GM21825 (cell line): ENCODE measurements at regions not wholly inside any gene's neighbourhood (a gene's known extent, or its start where the extent isn't known, plus 50 kb on each side); places are given as distances from the start of the nearest gene placed in this dataset.

Experiments
- ATAC-seq: cut with Tn5 transposase; IDR thresholded peaks from one replicate; pipeline ENCODE4 v1.9.1; 2021; ENCODE audit warnings: mild to moderate bottlenecking, moderate library complexity; ENCODE audit not compliant: unreplicated experiment

DNA sequence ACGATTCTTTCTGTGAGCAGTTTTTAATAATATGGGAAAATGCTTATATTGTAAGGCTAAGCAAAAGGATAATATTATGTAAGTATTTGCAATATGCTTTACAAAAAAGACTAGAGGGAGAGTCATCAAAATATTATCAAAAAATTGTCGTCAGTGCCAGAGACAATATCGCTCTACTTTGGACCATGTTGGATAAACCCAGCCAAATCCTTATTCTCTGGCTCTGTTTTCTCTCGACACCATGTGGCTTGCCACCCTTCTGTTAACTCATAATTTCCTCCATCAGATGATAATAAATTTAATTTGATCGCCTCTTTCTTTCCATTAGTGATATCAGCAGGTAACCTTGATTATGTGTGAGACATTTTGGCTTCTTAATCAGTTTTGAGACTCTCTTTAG lies 129.9 kb downstream of the CDC42EP3 start:
- ATAC-seq, result no peak

DNA sequence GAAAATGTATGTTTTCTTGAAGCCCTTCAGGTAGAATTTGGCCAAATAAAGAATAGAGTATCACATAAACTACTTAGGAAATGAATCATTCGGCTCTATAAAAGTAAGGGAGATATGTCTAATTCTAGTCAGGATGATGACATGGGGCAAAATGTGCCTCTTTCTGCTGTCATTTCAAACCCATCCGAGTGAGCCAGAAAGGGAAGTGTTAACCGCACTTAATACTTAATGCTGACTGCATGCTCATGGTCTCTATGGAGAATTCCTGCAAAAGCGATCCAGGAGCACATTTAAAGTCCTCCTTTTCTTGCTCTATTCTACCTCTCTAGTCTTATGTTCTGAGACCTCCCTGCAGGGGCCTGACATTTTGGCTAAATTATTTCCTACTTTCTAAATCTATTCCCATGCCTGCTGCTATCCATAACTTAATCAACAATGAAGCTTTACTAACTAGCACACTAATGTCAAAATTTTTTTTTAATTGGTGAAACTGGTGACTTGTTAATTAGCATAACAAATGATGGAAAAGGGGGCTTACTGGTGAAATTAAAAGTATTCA lies 127.4 kb downstream of the CDC42EP3 start:
- no peak for ATAC-seq

DNA sequence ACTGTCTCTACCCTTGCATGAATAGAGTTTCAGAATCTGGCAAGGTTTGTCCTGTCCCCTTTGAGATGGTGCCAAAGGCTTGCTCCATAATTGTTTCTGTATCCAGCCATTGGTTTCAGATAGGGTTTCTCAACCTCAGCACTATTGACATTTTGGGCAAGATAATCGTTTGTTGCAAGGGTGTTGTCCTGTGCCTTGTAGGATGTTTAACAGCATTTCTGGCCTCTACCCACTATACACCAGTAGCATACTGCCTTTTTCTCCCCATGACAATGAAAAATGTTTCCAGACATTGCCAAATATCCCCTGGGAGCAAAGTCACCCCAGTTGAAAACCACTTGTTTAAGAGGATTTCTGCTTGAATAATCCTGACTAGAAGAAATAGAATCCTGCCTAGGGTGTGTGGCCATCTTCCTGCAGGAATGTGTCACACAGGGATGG lies 126.8 kb downstream of the CDC42EP3 start:
- ATAC-seq, result no peak

DNA sequence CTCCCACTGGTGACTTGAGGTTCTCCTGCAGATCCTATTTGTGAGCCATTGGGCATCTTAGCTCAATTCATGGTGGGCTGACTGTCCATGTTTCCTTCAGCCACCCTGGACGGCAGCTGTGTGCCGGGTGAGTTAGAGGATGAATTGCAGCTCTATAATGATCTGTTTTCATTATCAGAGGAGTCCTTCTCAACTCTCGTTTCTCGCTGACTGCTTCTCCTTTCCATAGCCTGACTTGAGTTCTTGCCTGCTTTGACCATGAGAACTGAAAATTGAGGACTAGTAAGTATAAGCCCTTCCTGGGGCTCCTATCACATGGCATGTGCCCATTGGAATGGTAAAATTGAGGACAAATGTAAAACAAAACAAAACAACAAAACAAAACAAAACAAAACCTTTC lies 121.8 kb downstream of the CDC42EP3 start:
- no peak for ATAC-seq

DNA sequence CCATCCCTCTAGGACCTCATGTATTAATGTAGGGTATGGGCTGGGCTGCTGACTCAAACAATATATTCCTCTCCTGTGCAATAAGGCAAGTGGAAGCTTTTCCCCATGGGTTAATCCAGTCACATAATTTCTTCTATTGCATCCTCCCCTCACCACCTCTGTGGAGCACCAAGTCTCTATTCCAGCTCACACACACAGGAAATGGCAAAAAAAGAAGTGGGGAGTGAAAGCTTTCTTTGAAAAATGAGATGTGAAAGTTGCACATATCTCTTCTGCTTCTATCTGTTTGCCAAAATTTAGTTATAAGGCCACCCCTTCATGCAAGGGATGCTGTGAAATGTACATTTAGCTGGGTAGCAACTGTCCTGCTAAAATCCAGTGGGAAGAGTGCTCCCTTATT lies 121.3 kb downstream of the CDC42EP3 start:
- ATAC-seq, result no peak

DNA sequence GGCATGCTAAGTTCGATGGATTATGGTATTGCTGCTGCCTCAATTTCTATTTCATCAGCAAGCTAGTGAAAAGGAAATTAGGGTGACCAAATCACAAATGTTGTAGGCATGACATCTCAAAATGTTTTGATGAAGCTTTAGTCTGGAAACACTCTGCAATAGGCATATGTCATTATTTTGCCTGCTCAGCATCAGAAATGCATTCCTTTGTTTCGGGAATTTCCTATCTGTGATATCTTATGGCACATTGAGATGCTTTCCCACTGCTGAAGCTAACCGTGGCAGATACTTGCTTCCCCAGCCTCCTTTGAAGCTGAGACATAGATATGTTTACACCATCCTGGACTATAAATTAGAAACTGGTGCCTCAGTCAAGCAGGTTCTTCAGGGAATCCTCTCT lies 119.7 kb downstream of the CDC42EP3 start:
- no peak for ATAC-seq

DNA sequence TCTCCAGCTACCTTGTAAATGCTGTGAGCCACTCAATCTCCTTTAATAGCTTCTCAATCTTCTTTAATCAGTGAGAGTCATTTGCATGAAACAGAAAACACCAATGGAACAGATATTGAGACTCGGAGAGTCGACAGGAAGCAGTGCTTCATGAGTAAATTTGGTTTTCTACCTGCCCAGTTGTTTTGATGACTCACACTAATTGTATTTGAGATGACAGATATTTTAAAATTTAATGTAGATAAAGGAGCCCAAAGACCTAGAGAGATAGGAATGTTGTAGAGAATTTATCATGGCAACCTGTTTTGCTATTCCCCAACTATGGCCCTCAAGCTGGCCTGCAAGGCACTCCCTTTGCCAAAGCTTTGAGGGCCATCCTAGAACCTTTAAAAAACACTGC lies 119.1 kb downstream of the CDC42EP3 start:
- no peak for ATAC-seq

DNA sequence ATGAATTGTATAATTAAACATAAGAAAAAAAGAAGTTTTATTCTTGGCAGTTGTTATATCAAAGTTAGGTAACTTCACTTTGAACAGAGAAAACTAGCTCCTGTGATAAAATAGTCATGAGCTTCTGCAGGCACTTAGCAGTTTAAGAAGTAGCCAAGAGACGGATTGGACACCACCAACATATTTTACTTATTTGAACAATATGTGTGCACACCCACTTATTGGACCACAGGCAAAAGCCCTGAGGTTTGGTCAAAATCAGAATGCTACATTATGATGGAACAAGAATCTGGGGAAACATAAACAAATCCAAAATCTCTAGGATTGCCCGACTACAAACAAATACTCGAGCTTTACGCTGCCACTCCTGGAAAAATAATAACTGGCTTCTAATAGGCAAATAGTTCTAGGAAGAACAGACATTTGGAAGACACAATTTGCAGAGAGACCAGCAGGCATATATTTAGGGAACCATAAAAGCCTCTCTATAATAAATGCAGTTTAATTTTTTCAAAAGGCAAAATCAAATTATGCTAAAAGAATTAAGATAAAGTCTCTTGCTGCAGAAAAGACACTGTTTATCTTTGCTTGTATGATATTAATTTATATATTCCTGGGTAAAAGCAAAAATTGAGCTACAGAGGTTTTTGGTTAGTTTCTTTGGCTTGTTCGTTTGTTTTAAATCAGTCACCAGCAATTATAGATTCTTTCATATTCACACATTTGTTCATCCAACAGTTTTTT lies 117.9 kb downstream of the CDC42EP3 start:
- no peak for ATAC-seq

DNA sequence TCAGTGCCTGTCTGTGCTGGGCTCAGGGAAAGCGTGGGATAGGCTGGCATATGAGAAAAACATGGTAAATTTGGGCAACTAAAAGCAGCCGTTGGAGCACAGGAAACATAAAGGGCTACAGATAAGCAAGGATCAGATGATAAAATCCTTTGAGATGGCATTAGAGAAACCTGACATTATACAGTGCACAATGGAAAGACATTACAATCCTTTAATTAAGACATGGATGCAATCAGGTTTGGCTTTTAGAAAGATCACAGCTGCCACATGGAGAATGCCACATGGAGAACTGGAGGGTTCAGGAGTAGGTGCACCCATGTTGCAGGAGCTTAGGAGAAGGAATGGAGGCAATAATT lies 117.3 kb downstream of the CDC42EP3 start:
- ATAC-seq, result no peak

DNA sequence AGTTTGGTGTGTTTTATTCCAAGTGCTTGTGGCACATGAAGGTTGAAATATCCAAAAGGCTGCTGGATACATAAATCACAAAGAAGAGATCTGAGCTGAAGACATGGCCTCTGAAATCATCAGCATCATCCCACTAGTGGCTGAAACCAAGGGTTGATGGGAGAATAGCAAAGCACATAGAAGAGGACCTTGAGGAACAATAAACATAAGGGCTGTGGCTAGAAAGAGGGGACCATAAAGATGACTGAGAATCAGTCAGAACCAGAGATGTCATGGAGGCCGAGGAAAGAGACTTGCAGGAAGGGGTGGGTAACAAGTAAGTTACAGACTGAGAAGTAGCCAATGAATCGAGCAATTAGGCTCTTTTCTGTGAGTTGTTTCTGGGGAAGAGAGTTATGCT lies 116.8 kb downstream of the CDC42EP3 start:
- ATAC-seq, result no peak

DNA sequence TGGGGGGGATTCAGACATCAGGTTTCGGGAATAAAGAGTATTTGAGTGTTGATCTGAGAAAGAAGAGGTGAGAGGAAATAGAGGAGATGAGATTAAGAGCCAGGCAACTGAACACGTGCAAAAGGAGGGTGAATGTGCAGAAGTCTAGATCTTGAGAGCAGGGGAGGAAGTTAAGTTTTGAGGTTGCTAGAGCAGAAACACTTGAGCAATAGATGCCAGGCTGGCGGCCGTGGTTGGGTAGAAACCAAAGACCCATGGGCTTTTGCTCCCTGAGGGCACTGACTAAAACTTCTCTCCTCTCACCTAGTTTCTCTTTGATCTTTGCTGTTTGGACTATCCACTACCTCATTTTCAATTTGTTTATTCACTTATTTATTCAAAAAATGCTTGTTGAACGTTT lies 116.0 kb downstream of the CDC42EP3 start:
- peak; percentile 40 for ATAC-seq

DNA sequence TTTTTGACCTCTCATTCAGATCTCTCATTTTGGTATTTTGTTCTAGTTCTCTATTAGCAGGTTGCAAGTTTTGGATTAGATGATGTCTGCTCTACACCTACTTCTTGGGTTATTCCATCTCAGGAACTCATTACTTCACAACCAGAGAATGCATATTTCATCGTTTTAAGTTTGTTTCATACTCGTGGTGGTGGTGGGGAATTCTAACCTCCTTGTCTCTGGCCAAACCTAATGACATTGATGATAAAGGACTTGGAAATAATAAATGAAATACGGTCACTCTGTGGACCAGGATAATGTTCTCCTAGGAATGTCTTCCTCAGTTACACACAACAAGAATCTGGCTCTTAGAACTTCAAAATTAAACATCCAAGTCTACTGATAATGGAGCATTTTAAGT lies 115.2 kb downstream of the CDC42EP3 start:
- no peak for ATAC-seq

DNA sequence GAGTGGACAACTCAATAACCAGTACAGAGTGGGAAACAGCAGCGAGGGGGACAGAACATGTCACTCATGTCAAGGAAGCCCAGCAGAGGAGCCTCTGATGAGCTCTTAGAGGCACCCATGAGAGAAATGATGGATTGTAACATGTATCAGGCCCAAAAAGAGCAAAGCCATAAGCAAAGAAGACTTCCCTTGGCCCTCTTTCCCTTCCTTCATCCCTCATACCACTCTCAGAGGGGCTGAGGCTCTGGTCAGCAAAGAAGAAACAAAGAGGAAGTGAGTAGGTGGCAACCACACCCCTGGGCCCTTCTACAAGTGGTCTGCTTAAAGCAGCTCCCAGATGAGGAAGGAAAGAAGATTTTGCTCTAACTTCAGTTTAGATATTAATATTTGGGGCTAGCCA lies 112.8 kb downstream of the CDC42EP3 start:
- ATAC-seq, result peak; percentile 66

DNA sequence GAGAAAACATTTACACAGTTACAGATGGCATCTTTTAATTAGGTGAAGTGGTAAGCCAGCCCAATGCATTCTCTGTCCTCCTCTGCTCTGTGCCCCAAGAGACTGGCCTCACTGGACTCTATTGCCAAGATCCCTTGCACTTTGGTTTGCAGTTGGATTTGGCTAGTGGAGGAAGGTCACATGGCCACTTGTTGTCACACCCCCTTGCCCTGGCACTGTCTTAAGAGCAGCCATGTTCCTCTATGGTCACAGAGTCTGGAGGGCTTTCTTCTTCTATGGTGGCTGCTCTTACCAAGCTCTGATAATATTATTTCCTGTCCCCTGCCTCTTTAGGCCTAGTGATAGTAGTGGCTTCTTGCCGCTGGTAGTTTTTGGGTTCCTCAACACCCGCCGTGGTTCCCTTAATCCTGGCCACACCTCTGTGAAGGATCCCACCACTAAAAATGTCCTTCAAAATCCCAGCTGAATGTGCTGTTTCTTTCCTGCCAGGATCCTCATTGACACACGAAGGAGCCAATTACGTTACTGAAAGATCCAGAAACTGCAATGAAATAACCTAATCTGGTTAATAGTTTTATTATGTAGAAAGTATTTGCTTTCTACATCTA lies 111.1 kb downstream of the CDC42EP3 start:
- ATAC-seq, result no peak

DNA sequence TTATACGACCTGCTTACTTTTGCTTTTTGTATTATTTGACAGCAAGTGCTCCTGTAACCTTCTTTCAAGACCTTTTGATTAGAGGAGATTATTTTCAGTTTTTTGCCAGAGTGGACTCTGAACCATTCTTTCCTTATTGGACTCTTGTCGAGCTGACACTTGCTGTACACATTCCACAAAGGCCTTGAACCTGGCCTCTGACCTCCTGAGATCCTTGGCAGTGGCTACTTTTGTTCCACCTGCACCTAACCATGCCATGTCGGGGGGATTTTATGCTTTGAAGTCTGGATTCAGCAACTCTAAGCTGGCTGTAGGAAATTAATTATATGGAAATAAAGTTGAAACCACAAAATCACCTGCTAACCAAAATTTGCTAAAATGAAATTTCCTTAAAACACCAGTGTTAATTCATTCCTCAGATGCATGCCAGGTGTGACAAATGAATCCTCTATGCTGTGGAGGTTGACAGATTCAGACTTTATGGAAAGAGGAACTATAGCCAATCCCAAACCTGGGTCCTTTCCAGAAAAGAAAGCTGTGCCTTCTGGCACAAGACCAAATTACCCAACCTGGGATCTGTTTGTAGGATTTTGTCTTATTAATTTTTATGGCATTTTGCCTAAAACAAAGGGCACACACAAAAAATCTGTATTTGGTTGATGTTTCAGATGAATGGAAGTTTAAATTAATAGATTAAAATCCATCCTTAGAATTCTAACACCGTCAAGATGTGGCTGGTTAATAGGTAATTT lies 110.4 kb downstream of the CDC42EP3 start:
- ATAC-seq, result no peak

DNA sequence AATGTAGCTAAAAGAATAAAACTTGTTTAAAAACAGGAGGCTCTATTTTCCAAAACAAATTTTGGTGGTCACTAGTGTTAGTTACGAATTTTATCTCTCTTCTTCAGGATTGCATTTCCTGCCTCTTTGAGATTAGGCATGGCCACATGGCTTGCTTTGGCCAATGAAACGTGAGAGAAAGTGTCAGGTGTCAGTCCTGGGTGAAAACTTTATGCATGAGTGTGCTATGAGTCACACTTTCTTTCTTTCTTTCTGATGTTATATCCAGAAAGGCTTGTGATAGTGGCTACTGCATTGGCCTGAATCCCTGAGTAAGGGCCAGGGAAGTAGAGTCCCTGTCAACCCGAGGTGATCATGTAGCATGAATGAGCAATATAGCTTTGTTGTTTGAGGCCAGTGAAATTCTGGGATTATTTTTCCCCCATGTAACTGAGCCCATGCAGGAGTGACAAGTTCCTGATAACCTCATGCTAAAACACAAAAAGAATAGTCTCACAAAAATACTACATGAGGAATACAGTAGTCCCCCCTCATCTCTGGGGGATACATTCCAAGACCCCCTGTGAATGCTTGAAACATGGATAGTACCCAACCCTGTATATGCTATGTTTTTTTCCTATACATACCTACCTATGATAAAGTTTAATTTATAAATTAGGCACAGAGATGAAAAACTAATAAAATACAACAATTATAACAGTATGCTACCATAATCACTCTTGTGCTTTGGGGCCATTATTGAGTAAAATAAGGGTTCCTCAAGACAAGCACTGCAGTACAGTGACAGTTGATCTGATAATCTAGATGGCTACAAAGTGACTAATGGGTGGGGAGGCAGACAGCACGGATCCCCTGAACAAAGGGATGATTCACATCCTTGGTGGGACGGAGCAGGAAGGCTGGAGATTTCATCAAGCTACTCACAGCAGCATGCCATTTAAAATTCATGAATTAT lies 109.5 kb downstream of the CDC42EP3 start:
- ATAC-seq, result peak; percentile 56

DNA sequence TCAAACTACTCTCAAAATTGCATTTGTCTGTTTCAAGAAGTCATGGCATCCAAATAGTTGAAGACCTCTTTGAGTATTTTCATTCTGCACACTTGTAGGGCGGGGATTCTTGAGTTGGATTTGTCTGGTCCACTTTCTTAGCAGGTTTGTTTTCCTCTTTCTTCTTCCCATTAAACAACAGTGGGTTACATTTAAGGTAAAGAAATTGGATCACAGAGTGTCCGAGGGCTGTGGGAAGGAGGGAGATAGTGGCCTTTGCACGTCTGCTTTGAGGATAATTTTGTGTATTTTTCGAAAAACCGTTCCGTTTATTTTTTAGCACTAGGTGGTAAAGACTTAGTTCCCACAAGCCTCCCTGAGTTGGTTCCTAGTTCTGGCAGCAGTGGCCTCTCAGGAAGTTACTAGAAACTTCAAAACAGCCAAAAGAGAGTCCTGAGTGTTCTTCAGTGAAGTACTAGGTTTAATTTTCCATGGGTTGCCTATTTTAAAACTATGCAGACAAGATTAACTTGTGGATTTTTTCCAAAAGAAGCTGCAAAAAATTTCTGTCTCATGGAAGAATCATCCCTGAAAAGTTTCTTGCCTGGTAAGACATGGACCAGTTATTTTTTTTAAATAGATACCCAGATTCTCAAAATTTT lies 107.9 kb downstream of the CDC42EP3 start:
- no peak for ATAC-seq

DNA sequence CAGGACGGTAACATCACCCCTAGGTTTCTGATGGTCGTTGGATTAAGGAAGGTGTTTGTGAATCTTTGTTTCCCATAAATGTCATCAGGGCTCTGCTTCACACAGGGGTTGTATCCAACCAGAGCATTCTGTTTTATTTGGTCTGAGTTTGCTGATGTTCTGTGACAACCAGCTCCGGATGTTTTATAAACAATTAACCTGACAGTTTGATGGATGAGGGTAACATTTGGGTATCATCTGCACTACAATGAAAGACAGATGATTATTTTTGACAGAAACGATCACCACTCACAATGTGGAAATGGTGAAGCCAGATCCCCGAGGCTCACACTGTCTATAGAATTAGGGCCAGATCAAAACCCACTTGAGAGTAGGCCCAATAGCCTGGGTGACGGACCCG lies 107.1 kb downstream of the CDC42EP3 start:
- no peak for ATAC-seq

DNA sequence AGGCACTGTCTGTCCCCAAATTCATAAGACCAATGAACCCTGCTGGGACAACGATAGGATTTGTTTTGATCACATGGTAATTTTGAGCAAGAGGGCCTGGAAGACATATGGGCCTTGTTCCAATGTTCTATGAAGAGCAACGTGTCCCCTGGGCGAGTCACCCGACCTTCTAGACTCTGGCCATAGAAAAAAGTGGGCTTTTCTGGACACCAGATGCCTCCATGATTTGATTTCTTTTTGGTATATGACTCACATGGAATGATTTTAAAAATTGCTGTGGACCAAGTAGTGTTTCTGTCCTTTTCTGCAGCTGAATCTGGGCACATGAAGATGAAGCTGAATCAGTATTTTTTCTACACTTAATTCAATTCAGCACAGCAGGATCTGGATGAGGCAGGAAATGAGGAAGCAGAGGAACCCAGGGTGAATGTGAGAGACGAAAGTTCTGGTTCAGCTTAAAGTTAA lies 104.9 kb downstream of the CDC42EP3 start:
- no peak for ATAC-seq

DNA sequence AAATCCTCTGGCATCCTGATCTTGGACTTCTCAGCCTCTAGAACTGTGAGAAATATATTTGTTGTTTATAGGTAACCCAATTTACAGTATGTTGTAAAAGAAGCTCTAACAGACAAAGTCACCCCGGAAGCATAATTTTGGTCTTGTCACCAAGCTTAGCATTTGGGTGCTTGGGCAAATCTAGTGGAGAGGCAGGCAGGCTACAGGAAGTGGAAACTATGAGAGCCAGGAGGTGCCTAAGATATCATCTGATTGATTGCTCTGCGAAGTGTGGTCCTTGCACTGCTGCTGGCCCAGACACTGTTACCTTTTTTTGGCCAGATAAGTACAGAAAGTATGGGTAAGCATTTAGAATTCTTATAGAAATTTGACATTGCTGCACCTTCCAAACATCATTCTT lies 102.9 kb downstream of the CDC42EP3 start:
- no peak for ATAC-seq
